Tibial artery (tissue), 4 donors: ENCODE measurements at regions not wholly inside any gene's neighbourhood (a gene's known extent, or its start where the extent isn't known, plus 50 kb on each side); places are given as distances from the start of the nearest gene placed in this dataset.
A peak's percentile ranks its signal among the peaks of the same experiment; 100 is the strongest.

Experiments used
- DNase-seq, 2 donors: peaks; one replicate each; pipeline ENCODE4 v3.0.0-alpha.2; 2019
- H3K27ac ChIP-seq, 2 donors: fragments of 200-600 bp; sonication (generic) in 1 of 2; 1 replicate in 1 of 2; 2 replicates in 1 of 2; pipeline ENCODE4 v1.5.1; 2018 to 2019; ENCODE audit warnings: mild to moderate bottlenecking in 1 of 2
- H3K27me3 ChIP-seq, 2 donors: fragments of 200-600 bp; sonication (generic) in 1 of 2; one replicate each; pipeline versions ENCODE4 v1.5.1 to v1.6.0; 2016 to 2019
- H3K36me3 ChIP-seq, 3 donors: fragments of 200-600 bp; sonication (generic) in 2 of 3; one replicate each; pipeline ENCODE4 v1.5.1; 2016 to 2019; ENCODE audit warnings: mild to moderate bottlenecking in 2 of 3
- H3K4me1 ChIP-seq, 4 donors: fragments of 200-600 bp; sonication (generic) in 2 of 4; 1 replicate in 3 of 4; 2 replicates in 1 of 4; pipeline ENCODE4 v1.5.1; 2016 to 2019
- H3K4me3 ChIP-seq, 2 donors: fragments of 200-600 bp; sonication (generic) in 1 of 2; 1 replicate in 1 of 2; 2 replicates in 1 of 2; pipeline ENCODE4 v1.5.1; 2018 to 2019; ENCODE audit warnings: mild to moderate bottlenecking in 2 of 2
- H3K9me3 ChIP-seq, 3 donors: fragments of 200-600 bp; sonication (generic) in 1 of 3; one replicate each; pipeline ENCODE4 v1.5.1; 2016 to 2019
- CTCF ChIP-seq, 2 experiments: fragments of 200-600 bp in 1 of 2; fragments of 450-650 bp in 1 of 2; IDR thresholded peaks; one replicate each; pipeline ENCODE4 v1.5.1; 2017 to 2019; ENCODE audit warnings: antibody characterized with exemption in 2 of 2, mild to moderate bottlenecking in 1 of 2, moderate library complexity in 1 of 2
- intact Hi-C: fragments of 100-400 bp; cut with DNase I; formaldehyde crosslinking; loops from one replicate; pipeline ENCODE4 v1.15.0; 2023; ENCODE audit warnings: low total_unique reads

GRCh38 chrX:150081076-150081475 lies 142.8 kb upstream of the EOLA2 start:
- Histone ChIP-seq H3K9me3 (no peaks in the 10 kb centered on the region), H3K27ac (no peak overlapping the region), H3K36me3 (no peaks in the 10 kb centered on the region), H3K27me3 (no peaks in the 10 kb centered on the region), H3K4me1 (peaks cover 0 to 32% (median 16%) of the 10 kb centered on the region in 4 donors), H3K4me3 (no peak overlapping the region)
- DNase-seq, result no peak
- TF ChIP-seq CTCF (IDR thresholded peaks at IDR 0.05), result no peak
- intact Hi-C loops, result no loop called here

DNA sequence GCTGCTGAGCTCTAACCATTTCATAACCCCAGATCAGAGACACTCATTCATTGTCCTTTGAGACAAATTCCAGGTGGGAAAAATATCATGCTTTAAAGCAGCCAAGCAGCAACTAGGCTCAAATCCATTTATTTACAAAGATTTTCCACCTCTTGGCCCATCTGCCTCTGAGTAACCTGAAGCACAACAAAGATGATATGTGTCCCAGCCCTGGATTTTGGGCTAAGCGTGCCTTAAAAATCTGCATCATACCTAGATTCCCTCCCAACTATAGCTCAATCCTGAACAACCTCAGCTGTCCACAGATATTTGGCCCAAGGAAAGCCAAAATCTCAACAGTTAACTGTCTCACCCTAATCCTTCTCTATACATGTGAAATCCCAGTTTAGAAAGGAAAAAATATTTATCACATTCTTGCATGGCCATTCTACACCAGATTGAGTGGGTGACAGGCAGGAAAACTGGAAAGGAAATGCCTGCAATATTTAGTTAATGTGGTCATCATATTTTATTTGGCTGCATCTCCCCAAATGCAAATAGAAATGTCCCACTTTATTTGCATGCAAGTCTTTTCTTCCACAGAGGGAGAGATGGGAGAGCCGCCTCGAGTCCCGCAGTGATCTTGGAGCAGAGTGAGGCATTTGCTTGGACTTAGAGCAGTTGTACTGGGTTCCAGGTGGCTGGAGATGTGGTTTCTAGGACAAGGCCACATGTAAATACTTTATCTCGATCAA lies 146.4 kb upstream of the EOLA2 start:
- Histone ChIP-seq H3K9me3 (no peaks in the 10 kb centered on the region), H3K4me1 (peaks cover 0 to 44% (median 16%) of the 10 kb centered on the region in 4 donors), H3K27me3 (no peaks in the 10 kb centered on the region), H3K36me3 (no peaks in the 10 kb centered on the region), H3K4me3 (no peak overlapping the region), H3K27ac (peak overlapping the region; percentile 50 to 64)
- no peak for TF ChIP-seq CTCF (IDR thresholded peaks at IDR 0.05)
- intact Hi-C loops, result no loop called here
- no peak for DNase-seq

- Histone ChIP-seq H3K36me3 (no peaks in the 10 kb centered on the region), H3K4me1 (peaks cover 0 to 39% (median 11%) of the 10 kb centered on the region in 4 donors), H3K27me3 (no peaks in the 10 kb centered on the region), H3K27ac (peak overlapping the region in 1 of 2 donors; percentile 64), H3K4me3 (no peak overlapping the region), H3K9me3 (no peaks in the 10 kb centered on the region)
- intact Hi-C loops, result no loop called here
- DNase-seq, result no peak
- TF ChIP-seq CTCF (IDR thresholded peaks at IDR 0.05), result no peak
Measured at GRCh38 chrX:150085881-150086280, 147.6 kb upstream of the EOLA2 start.

- no peak for DNase-seq
- Histone ChIP-seq H3K27me3 (no peaks in the 10 kb centered on the region), H3K27ac (peak overlapping the region in 1 of 2 donors; percentile 64), H3K9me3 (no peaks in the 10 kb centered on the region), H3K4me3 (no peak overlapping the region), H3K4me1 (peaks cover 0 to 35% (median 10%) of the 10 kb centered on the region in 4 donors), H3K36me3 (no peaks in the 10 kb centered on the region)
- TF ChIP-seq CTCF (IDR thresholded peaks at IDR 0.05), result no peak
- intact Hi-C loops, result no loop called here
Measured at GRCh38 chrX:150086371-150086770, 148.1 kb upstream of the EOLA2 start.

- peaks cover 0 to 35% (median 10%) of the 10 kb centered on the region in 4 donors for H3K4me1 ChIP-seq
- DNase-seq, result no peak
- TF ChIP-seq CTCF (IDR thresholded peaks at IDR 0.05), result no peak
- H3K36me3 ChIP-seq, result no peaks in the 10 kb centered on the region
- H3K27ac ChIP-seq, result no peak overlapping the region
- intact Hi-C loops, result no loop called here
- no peaks in the 10 kb centered on the region for H3K9me3 ChIP-seq
- H3K4me3 ChIP-seq, result no peak overlapping the region
- no peaks in the 10 kb centered on the region for H3K27me3 ChIP-seq
Measured at GRCh38 chrX:150087612-150088011, 149.3 kb upstream of the EOLA2 start.
